ENCODE measurements at regions not wholly inside any gene's neighbourhood (a gene's known extent, or its start where the extent isn't known, plus 50 kb on each side); places are given as distances from the start of the nearest gene placed in this dataset.

DNA sequence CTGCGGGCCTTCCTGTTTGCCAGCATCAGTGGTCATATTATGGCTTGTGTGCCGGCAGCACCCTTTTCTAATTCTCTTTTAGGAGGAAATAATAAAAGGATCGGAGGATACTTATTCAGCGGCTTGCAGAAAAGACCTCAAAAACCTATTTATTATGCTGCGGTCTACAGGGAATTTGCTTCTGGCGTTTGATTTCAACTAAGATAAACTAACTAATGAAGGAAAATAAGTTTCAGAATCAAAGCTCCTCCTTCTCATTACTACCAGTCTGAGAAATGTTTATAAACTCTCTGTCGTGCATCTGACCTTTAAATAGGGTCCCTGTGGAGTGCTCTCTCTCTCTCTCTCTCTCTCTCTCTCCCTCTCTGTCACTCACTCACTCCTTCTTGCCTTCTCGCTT is 335.0 kb upstream of the GLI3 start:
- TF ChIP-seq, protein P1, sequence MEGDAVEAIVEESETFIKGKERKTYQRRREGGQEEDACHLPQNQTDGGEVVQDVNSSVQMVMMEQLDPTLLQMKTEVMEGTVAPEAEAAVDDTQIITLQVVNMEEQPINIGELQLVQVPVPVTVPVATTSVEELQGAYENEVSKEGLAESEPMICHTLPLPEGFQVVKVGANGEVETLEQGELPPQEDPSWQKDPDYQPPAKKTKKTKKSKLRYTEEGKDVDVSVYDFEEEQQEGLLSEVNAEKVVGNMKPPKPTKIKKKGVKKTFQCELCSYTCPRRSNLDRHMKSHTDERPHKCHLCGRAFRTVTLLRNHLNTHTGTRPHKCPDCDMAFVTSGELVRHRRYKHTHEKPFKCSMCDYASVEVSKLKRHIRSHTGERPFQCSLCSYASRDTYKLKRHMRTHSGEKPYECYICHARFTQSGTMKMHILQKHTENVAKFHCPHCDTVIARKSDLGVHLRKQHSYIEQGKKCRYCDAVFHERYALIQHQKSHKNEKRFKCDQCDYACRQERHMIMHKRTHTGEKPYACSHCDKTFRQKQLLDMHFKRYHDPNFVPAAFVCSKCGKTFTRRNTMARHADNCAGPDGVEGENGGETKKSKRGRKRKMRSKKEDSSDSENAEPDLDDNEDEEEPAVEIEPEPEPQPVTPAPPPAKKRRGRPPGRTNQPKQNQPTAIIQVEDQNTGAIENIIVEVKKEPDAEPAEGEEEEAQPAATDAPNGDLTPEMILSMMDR (IDR thresholded peaks at IDR 0.05; ENCODE audit: extremely low read depth in 1 of 2, insufficient read depth in 1 of 2, low read depth in 1 of 2, low read length in 2 of 2) = no peak
- TF ChIP-seq POLR2A (IDR thresholded peaks at IDR 0.05; ENCODE audit: low read depth, low read length) (no peak), POLR2AphosphoS5 (IDR thresholded peaks at IDR 0.05; ENCODE audit: insufficient read depth, low read depth, low read length) (no peak), MYC (IDR thresholded peaks at IDR 0.05; ENCODE audit: low read depth, low read length) (no peak)
